Activated B cell treated with CpG ODN at 0.5 μM for 24 hours (primary cell): ENCODE measurements at regions not wholly inside any gene's neighbourhood (a gene's known extent, or its start where the extent isn't known, plus 50 kb on each side); places are given as distances from the start of the nearest gene placed in this dataset.

Experiments used
- ATAC-seq: fragments of 200-7000 bp; cut with Tn5 transposase; one replicate; pipeline ENCODE4 v1.10.0; 2021; ENCODE audit warnings: low read depth, mild to moderate bottlenecking, moderate library complexity
- CTCF ChIA-PET: fragments of 350-600 bp; sonication (Branson Sonifier 250); formaldehyde crosslinking; loops from one replicate; lab custom pipeline; 2021; ENCODE audit warnings: antibody characterized with exemption; lab: Charles Lee
- POLR2A ChIA-PET: fragments of 350-600 bp; sonication (Branson Sonifier 250); formaldehyde crosslinking; loops from one replicate; lab custom pipeline; 2021; ENCODE audit warnings: antibody characterized with exemption; lab: Charles Lee
- DNase-seq: peaks from one replicate; pipeline ENCODE4 v3.0.0; 2022
- H3K27ac Mint-ChIP-seq: one replicate; pipeline ENCODE4 v1.8.0; 2020; ENCODE audit warnings: mixed read lengths
- H3K27me3 Mint-ChIP-seq: one replicate; pipeline ENCODE4 v1.8.0; 2021; ENCODE audit warnings: mixed read lengths
- H3K36me3 Mint-ChIP-seq: one replicate; pipeline ENCODE4 v1.8.0; 2021; ENCODE audit warnings: low read depth, mixed read lengths
- H3K4me1 Mint-ChIP-seq: one replicate; pipeline ENCODE4 v1.8.0; 2021; ENCODE audit warnings: mixed read lengths
- H3K4me3 Mint-ChIP-seq: one replicate; pipeline ENCODE4 v1.8.0; 2020; ENCODE audit warnings: mild to moderate bottlenecking, mixed read lengths
- H3K9me3 Mint-ChIP-seq: one replicate; pipeline ENCODE4 v1.8.0; 2020; ENCODE audit warnings: mixed read lengths
- intact Hi-C: fragments of 100-400 bp; cut with micrococcal nuclease; formaldehyde crosslinking; loops from one replicate; pipeline ENCODE4 v1.15.1; 2024
- TF ChIP-seq, protein P1 (sequence below): fragments of 200-600 bp; IDR thresholded peaks from one replicate; pipeline ENCODE4 v1.8.0; 2022; ENCODE audit warnings: antibody characterized with exemption, mild to moderate bottlenecking

DNA sequence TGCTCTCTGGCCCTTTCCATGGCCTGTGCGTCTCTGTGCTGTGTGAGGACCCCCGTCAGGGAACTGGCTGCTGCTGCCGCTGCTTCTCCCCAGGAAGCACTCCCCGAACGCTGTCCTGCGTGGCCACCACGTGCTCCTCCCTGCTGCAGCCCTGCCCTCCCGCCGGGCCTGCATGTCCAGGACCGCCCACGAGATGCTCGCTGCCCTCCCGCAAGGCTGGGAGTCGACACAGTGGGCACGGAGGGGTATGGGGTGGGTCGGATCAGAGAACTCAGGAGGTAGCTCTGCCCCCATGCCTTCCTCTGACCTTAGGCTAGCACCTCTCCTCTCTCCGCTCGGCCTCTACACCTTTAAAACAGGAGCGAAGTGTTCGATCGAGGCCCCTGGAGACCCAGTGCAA is 171.9 kb upstream of the AJAP1 start:
- ATAC-seq, result no peak
- POLR2A ChIA-PET, result no interaction called here
- intact Hi-C loops, result no loop called here
- no peak overlapping the region for H3K27ac Mint-ChIP-seq
- TF ChIP-seq, protein P1, sequence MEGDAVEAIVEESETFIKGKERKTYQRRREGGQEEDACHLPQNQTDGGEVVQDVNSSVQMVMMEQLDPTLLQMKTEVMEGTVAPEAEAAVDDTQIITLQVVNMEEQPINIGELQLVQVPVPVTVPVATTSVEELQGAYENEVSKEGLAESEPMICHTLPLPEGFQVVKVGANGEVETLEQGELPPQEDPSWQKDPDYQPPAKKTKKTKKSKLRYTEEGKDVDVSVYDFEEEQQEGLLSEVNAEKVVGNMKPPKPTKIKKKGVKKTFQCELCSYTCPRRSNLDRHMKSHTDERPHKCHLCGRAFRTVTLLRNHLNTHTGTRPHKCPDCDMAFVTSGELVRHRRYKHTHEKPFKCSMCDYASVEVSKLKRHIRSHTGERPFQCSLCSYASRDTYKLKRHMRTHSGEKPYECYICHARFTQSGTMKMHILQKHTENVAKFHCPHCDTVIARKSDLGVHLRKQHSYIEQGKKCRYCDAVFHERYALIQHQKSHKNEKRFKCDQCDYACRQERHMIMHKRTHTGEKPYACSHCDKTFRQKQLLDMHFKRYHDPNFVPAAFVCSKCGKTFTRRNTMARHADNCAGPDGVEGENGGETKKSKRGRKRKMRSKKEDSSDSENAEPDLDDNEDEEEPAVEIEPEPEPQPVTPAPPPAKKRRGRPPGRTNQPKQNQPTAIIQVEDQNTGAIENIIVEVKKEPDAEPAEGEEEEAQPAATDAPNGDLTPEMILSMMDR, result no peak
- H3K9me3 Mint-ChIP-seq, result no peaks in the 10 kb centered on the region
- no peaks in the 10 kb centered on the region for H3K4me1 Mint-ChIP-seq
- no peak overlapping the region for H3K4me3 Mint-ChIP-seq
- peaks cover 6% of the 10 kb centered on the region for H3K27me3 Mint-ChIP-seq
- no peaks in the 10 kb centered on the region for H3K36me3 Mint-ChIP-seq
- no peak for DNase-seq
- CTCF ChIA-PET, result no interaction called here

DNA sequence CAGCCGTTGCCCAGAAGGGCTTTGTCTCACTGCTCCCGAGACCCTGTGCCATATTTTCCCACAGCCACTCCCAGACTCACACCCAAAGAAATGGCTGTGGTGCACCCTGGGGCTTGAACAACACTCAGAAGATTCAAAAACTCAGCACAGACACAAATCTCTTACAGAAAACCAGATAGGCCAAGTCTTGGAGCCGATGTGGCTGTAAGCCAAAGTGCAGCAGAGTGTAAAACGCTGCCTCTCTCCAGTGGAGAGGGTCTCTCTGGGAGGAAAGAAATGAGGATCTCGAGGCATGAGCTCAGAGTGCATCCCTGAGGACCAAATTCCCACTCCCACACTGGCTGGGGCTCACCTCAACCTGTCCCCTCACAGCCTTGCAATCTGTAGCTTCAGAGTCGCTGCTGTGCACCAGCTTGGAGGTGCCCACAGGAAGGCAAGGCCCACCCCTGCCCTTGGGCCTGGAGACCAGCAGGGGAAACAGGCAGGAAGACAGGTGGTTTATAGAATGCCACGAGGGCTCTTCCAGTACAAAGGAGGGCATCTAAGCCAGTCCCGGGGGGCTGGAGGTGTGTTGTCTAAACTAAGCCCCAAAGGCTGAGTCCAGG is 171.3 kb upstream of the AJAP1 start:
- H3K9me3 Mint-ChIP-seq, result no peaks in the 10 kb centered on the region
- H3K36me3 Mint-ChIP-seq, result no peaks in the 10 kb centered on the region
- peaks cover 8% of the 10 kb centered on the region for H3K27me3 Mint-ChIP-seq
- no peak overlapping the region for H3K4me3 Mint-ChIP-seq
- ChIA-PET POLR2A (no interaction called here), CTCF (no interaction called here)
- ATAC-seq, result no peak
- no peak for DNase-seq
- H3K27ac Mint-ChIP-seq, result no peak overlapping the region
- intact Hi-C loops, result no loop called here
- TF ChIP-seq, protein P1, result no peak
- no peaks in the 10 kb centered on the region for H3K4me1 Mint-ChIP-seq

DNA sequence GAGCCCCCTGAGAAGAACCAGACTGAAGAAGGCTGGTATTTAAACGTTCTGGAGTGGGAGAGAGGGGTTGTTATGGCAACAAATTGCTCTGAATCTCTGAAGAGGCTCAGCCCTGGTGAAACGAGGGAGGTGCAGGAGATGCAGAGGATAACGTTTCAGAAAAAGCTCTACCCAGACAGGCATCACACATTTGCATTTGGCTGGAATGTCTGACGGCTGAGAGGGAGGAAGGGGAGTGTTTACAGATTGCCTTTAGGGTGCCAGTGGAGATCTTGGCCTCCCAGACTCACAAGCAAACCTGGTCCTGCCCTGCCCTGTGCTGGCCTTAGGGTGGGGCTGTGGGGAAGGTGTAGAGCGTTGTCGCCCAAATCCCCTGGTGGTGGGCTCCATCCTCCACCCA is 169.0 kb upstream of the AJAP1 start:
- Mint-ChIP-seq H3K36me3 (no peaks in the 10 kb centered on the region), H3K4me3 (no peak overlapping the region), H3K9me3 (no peaks in the 10 kb centered on the region), H3K27me3 (peaks cover 8% of the 10 kb centered on the region), H3K27ac (no peak overlapping the region), H3K4me1 (peaks cover 4% of the 10 kb centered on the region)
- CTCF ChIA-PET, result no interaction called here
- intact Hi-C loops, result no loop called here
- DNase-seq (no peak), ATAC-seq (no peak)
- POLR2A ChIA-PET, result no interaction called here
- TF ChIP-seq, protein P1, result no peak

DNA sequence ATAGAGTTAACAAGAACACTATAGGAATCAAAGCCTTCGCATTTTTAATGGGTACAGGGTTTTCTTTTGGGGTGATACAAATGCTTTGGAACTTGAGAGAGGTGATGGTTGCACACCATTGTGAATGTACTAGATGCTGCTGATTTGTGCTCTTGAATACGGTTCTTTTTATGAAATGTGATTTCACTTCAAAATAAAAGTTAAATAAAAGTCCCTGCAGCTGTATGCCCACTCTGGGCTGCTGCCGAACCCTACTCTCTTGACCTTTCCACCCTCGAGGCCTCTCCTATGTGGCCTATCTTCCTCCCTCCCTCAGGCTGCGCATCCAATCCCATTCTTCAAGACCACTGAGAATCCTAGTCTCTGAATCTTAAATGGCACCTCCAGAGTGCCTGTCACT is 168.5 kb upstream of the AJAP1 start:
- POLR2A ChIA-PET, result no interaction called here
- H3K27me3 Mint-ChIP-seq, result peaks cover 8% of the 10 kb centered on the region
- no peak for ATAC-seq

DNA sequence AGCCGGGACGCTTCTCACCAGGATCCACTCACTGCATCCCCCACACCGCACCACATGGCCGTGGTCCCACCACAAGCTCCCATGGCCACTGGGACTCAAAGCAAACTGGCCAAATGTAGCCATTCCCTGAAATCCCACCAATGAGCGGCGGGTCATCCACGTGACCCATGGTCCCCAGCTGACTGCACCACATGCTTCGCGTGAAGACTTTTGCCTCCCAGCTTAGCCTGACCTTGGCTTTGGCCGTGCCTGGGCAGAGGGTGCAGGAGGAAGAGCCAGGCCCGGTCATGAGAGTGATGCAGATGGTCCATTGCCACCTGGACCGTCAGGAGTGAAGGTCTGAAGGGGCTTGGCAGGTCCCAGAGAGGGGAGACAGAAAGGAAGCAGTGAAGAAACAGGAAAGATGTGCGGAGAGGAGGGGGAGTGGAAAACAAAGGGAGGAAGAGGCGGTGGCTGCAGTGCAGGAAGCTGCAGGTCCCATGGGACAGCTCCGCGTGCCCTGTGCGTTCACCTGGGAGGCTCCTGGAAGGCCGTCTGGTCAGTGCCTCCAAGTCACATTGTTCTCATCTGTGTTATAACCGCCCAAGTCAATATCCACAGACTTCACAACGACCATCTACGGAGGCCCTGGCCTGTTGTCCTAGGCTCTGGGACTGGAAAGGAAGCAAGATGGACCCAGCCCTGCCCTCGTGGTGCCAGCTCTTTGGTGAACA is 167.8 kb upstream of the AJAP1 start:
- H3K4me1 Mint-ChIP-seq, result peaks cover 4% of the 10 kb centered on the region
- H3K36me3 Mint-ChIP-seq, result no peaks in the 10 kb centered on the region
- peaks cover 8% of the 10 kb centered on the region for H3K27me3 Mint-ChIP-seq
- intact Hi-C loops, result no loop called here
- no peak overlapping the region for H3K4me3 Mint-ChIP-seq
- ChIA-PET CTCF (no interaction called here), POLR2A (no interaction called here)
- DNase-seq (no peak), ATAC-seq (no peak)
- H3K9me3 Mint-ChIP-seq, result no peaks in the 10 kb centered on the region
- TF ChIP-seq, protein P1, result no peak
- no peak overlapping the region for H3K27ac Mint-ChIP-seq

More for the DNA sequence above, 168.5 kb upstream of the AJAP1 start:
- Mint-ChIP-seq H3K4me3 (no peak overlapping the region), H3K27ac (no peak overlapping the region), H3K9me3 (no peaks in the 10 kb centered on the region), H3K4me1 (peaks cover 4% of the 10 kb centered on the region), H3K36me3 (no peaks in the 10 kb centered on the region)
- no peak for DNase-seq
- CTCF ChIA-PET, result no interaction called here
- intact Hi-C loops, result no loop called here
- TF ChIP-seq, protein P1, result no peak
